Tibial nerve (tissue), 4 donors: ENCODE measurements at regions not wholly inside any gene's neighbourhood (a gene's known extent, or its start where the extent isn't known, plus 50 kb on each side); places are given as distances from the start of the nearest gene placed in this dataset.
"Not testable (repeated sequence)": the region's sequence is repeated elsewhere in the genome, so short reads cannot be mapped to it uniquely, and the experiment has no call there.

Experiments used
- DNase-seq, 2 donors: peaks; one replicate each; pipeline ENCODE4 v3.0.0-alpha.2; 2019; ENCODE audit warnings: low spot score in 2 of 2
- H3K27ac ChIP-seq, 4 donors: fragments of 200-600 bp; sonication (generic) in 3 of 4; one replicate each; pipeline ENCODE4 v1.5.1; 2017 to 2019; ENCODE audit warnings: mild to moderate bottlenecking in 1 of 4
- H3K27me3 ChIP-seq, 2 donors: fragments of 200-600 bp; sonication (generic) in 1 of 2; one replicate each; pipeline versions ENCODE4 v1.5.1 to v1.6.0; 2017 to 2019
- H3K36me3 ChIP-seq, 3 donors: fragments of 200-600 bp; sonication (generic); one replicate each; pipeline ENCODE4 v1.5.1; 2018 to 2019
- H3K4me1 ChIP-seq, 4 donors: fragments of 200-600 bp; sonication (generic) in 3 of 4; one replicate each; pipeline ENCODE4 v1.5.1; 2017 to 2019
- H3K4me3 ChIP-seq, 4 donors: fragments of 200-600 bp; sonication (generic) in 3 of 4; one replicate each; pipeline ENCODE4 v1.5.1; 2017 to 2019; ENCODE audit warnings: mild to moderate bottlenecking in 1 of 4, moderate library complexity in 1 of 4
- H3K9me3 ChIP-seq, 4 donors: fragments of 200-600 bp; sonication (generic) in 3 of 4; one replicate each; pipeline ENCODE4 v1.5.1; 2017 to 2019
- WGBS, 2 donors: methylation state at CpG; one replicate each; pipeline ENCODE4 v1.1.5; 2018; 5-methylcytosine and 5-hydroxymethylcytosine counted together

- not testable (repeated sequence) for DNase-seq, H3K4me1 ChIP-seq, H3K27me3 ChIP-seq, H3K27ac ChIP-seq, H3K36me3 ChIP-seq, H3K4me3 ChIP-seq, H3K9me3 ChIP-seq
- WGBS, 2 donors = 81 to 86% methylated on average over 2 of the region's 2 CpGs
These were observed 63.5 kb downstream of the UNC93B1 start for GRCh38 chr11:67940440-67940839.

- DNase-seq, H3K27me3 ChIP-seq, H3K27ac ChIP-seq, H3K9me3 ChIP-seq, H3K4me3 ChIP-seq, H3K36me3 ChIP-seq, H3K4me1 ChIP-seq: not testable (repeated sequence)
- 4 to 24% methylated on average over 1 of the region's 4 CpGs for WGBS, 2 donors
These were observed 64.9 kb downstream of the UNC93B1 start for GRCh38 chr11:67938964-67939363.

GRCh38 chr11:67938371-67938770 lies 65.5 kb downstream of the UNC93B1 start:
- H3K27ac ChIP-seq, H3K36me3 ChIP-seq, H3K4me1 ChIP-seq, H3K27me3 ChIP-seq, H3K4me3 ChIP-seq, H3K9me3 ChIP-seq, DNase-seq: not testable (repeated sequence)
- WGBS, 2 donors = 70 to 75% methylated on average over 3 of the region's 3 CpGs

- not testable (repeated sequence) for H3K4me1 ChIP-seq, H3K4me3 ChIP-seq, H3K27me3 ChIP-seq, DNase-seq, H3K9me3 ChIP-seq, H3K36me3 ChIP-seq, H3K27ac ChIP-seq
- WGBS, 2 donors = 57 to 65% methylated on average over 7 of the region's 7 CpGs
These were observed 80.3 kb downstream of the UNC93B1 start for GRCh38 chr11:67923565-67923964.

GRCh38 chr11:67920546-67920945 lies 83.4 kb downstream of the UNC93B1 start:
- H3K36me3 ChIP-seq, DNase-seq, H3K27me3 ChIP-seq, H3K4me1 ChIP-seq, H3K27ac ChIP-seq, H3K9me3 ChIP-seq, H3K4me3 ChIP-seq: not testable (repeated sequence)
- 67 to 72% methylated on average over 6 of the region's 6 CpGs for WGBS, 2 donors

GRCh38 chr11:67912184-67912583 lies 91.7 kb downstream of the UNC93B1 start:
- H3K27me3 ChIP-seq, H3K27ac ChIP-seq, H3K36me3 ChIP-seq, H3K4me1 ChIP-seq, DNase-seq, H3K4me3 ChIP-seq: not testable (repeated sequence)
- peaks cover 0 to 17% (median 0%) of the 10 kb centered on the region in 4 donors for H3K9me3 ChIP-seq
- WGBS, 2 donors = 94 to 98% methylated on average over 3 of the region's 3 CpGs

- not testable (repeated sequence) for H3K27me3 ChIP-seq, H3K4me3 ChIP-seq, H3K36me3 ChIP-seq, H3K4me1 ChIP-seq, H3K27ac ChIP-seq, DNase-seq
- peaks cover 0 to 17% (median 0%) of the 10 kb centered on the region in 4 donors for H3K9me3 ChIP-seq
- 68 to 74% methylated on average over 2 of the region's 2 CpGs for WGBS, 2 donors
These were observed 92.7 kb downstream of the UNC93B1 start for GRCh38 chr11:67911211-67911610.

- peaks cover 0 to 17% (median 0%) of the 10 kb centered on the region in 4 donors for H3K9me3 ChIP-seq
- WGBS, 2 donors = 84 to 95% methylated on average over 1 of the region's 1 CpG
- not testable (repeated sequence) for DNase-seq
These were observed 93.1 kb downstream of the UNC93B1 start for GRCh38 chr11:67910803-67911202.

GRCh38 chr11:67906969-67907368 lies 96.9 kb downstream of the UNC93B1 start:
- not testable (repeated sequence) for H3K36me3 ChIP-seq, H3K27me3 ChIP-seq, H3K4me3 ChIP-seq, DNase-seq, H3K4me1 ChIP-seq, H3K9me3 ChIP-seq, H3K27ac ChIP-seq
- WGBS, 2 donors = 67 to 100% methylated on average over 1 of the region's 1 CpG

More at GRCh38 chr11:67910803-67911202, 93.1 kb downstream of the UNC93B1 start:
- not testable (repeated sequence) for H3K36me3 ChIP-seq, H3K4me1 ChIP-seq, H3K4me3 ChIP-seq, H3K27me3 ChIP-seq, H3K27ac ChIP-seq

GRCh38 chr11:67899462-67899861 lies 104.4 kb downstream of the UNC93B1 start:
- WGBS, 2 donors = 33 to 60% methylated on average over 2 of the region's 2 CpGs
- H3K27me3 ChIP-seq, DNase-seq, H3K27ac ChIP-seq, H3K4me3 ChIP-seq, H3K36me3 ChIP-seq, H3K4me1 ChIP-seq, H3K9me3 ChIP-seq: not testable (repeated sequence)

- not testable (repeated sequence) for H3K27ac ChIP-seq, H3K36me3 ChIP-seq, H3K4me3 ChIP-seq, H3K9me3 ChIP-seq, DNase-seq, H3K27me3 ChIP-seq, H3K4me1 ChIP-seq
- 71 to 93% methylated on average over 1 of the region's 1 CpG for WGBS, 2 donors
These were observed 110.4 kb downstream of the UNC93B1 start for GRCh38 chr11:67893487-67893886.

- WGBS, 2 donors = 79 to 92% methylated on average over 4 of the region's 4 CpGs
- peaks cover 0 to 19% (median 2%) of the 10 kb centered on the region in 4 donors for H3K4me1 ChIP-seq
- not testable (repeated sequence) for H3K27ac ChIP-seq, DNase-seq, H3K27me3 ChIP-seq, H3K36me3 ChIP-seq, H3K4me3 ChIP-seq, H3K9me3 ChIP-seq
These were observed 114.3 kb downstream of the UNC93B1 start for GRCh38 chr11:67889646-67890045.

GRCh38 chr11:67888056-67888455 lies 115.8 kb downstream of the UNC93B1 start:
- not testable (repeated sequence) for H3K9me3 ChIP-seq, H3K36me3 ChIP-seq, DNase-seq, H3K27ac ChIP-seq, H3K27me3 ChIP-seq, H3K4me3 ChIP-seq
- 89 to 90% methylated on average over 8 of the region's 8 CpGs for WGBS, 2 donors
- peaks cover 0 to 19% (median 2%) of the 10 kb centered on the region in 4 donors for H3K4me1 ChIP-seq

GRCh38 chr11:67886672-67887071 lies 117.2 kb downstream of the UNC93B1 start:
- H3K9me3 ChIP-seq, H3K4me3 ChIP-seq, H3K36me3 ChIP-seq, DNase-seq, H3K27me3 ChIP-seq: not testable (repeated sequence)
- H3K27ac ChIP-seq = peak overlapping the region in 1 of 4 donors; percentile 23
- H3K4me1 ChIP-seq = peaks cover 0 to 19% (median 2%) of the 10 kb centered on the region in 4 donors
- 73 to 79% methylated on average over 5 to 6 of the region's 6 CpGs for WGBS, 2 donors

GRCh38 chr11:67886207-67886606 lies 117.7 kb downstream of the UNC93B1 start:
- WGBS, 2 donors = 29 to 36% methylated on average over 7 of the region's 7 CpGs
- H3K9me3 ChIP-seq, DNase-seq, H3K27me3 ChIP-seq, H3K4me3 ChIP-seq, H3K36me3 ChIP-seq: not testable (repeated sequence)
- peaks cover 0 to 19% (median 2%) of the 10 kb centered on the region in 4 donors for H3K4me1 ChIP-seq
- peak overlapping the region in 1 of 4 donors; percentile 23 for H3K27ac ChIP-seq
